ENCODE measurements at regions not wholly inside any gene's neighbourhood (a gene's known extent, or its start where the extent isn't known, plus 50 kb on each side); places are given as distances from the start of the nearest gene placed in this dataset.

GRCh38 chr11:103690356-103690755 is 346.1 kb upstream of the DDI1 start:
- no peak for TF ChIP-seq CTCF (IDR thresholded peaks at IDR 0.05; ENCODE audit: insufficient read depth, low read depth, low read length)
- no peak for TF ChIP-seq EZH2 (IDR thresholded peaks at IDR 0.05; ENCODE audit: insufficient read depth, low read length)
